Endothelial cell of hepatic sinusoid (primary cell): ENCODE measurements at regions not wholly inside any gene's neighbourhood (a gene's known extent, or its start where the extent isn't known, plus 50 kb on each side); places are given as distances from the start of the nearest gene placed in this dataset.

Experiments used
- in situ Hi-C: cut with HindIII; loops from 2 replicates; pipeline ENCODE4 v1.10.0; 2017; ENCODE audit warnings: low sequenced_read_pairs

DNA sequence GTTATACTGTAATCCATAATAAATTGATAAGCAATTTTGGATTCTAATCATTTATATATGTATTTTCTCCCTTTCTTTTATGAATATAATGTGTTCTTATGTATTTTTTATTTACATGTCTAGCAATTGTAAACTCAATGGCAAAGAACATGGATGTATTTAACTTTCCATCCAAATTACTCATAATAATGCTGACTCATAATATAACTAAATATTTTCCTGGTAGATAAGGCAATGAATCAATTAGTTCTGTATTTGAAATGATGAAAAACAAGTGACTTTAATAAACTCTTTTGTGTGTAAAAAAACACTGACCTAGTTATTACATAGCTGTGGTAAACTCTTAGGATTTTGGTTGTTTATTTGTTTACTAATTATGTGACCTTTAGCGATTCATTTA is 211.2 kb downstream of the DTHD1 start:
- in situ Hi-C loops, result no loop called here

DNA sequence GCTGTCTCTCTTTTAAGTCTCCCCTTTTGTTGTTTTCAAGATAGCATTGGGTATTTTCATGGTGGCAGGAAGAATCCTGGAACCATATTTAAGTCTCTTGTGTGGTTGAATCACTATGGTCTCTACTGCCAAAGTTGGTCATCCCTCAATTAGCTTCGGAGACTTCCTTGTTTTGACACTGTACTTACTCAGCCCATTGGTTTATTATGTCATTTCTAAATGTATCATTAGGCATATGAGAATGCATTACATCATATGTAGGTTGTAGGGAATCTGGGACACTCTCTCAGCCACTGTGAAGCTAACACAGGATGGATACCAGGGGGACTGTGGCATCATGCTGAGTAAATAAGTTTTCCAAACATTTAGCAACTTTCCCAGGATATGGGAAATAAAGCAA is 211.8 kb downstream of the DTHD1 start:
- in situ Hi-C loops, result no loop called here

DNA sequence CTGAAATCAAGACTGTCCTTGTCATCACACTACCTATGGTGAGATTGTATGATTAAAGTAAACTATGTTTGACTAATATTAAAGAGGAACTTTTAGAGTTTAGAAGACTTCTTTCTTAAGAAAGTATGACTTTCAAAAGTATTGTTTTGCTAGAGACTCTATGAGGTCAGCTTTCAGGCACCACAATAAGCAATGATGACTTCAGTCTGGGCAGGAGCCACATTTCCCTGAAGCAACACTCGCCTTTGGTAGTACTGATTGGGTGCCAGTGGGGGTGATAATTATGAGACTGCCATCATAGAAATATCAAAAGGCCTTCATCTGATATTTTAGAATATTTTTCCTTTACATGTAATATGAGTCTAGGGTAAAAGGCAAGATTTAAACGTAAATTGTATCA is 212.6 kb downstream of the DTHD1 start:
- in situ Hi-C loops, result no loop called here

GRCh38 chr4:36494747-36495146 is 213.3 kb downstream of the DTHD1 start:
- in situ Hi-C loops, result loop anchor here (5.0 kb wide), 1 partner anchor 37 kb away; no protein-coding TSS in a partner anchor

DNA sequence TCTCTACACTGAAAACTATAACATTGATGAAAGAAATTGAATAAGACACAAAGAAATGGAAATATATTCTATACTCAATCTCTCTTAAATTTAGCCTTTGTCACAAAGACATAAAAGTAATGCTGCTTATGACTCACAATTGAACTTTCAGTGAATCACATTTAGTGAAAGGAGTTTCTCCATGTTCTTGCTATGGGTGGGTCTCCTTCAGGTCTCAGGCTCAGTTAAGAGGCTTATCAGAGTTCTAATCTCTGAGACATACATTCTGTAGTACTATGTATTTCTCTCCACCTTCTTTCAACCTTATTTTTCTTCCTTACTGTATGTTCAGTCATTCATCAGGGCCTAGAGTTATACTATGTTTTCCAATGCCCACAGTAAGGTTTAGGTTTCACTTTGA is 220.9 kb downstream of the DTHD1 start:
- in situ Hi-C loops, result no loop called here

GRCh38 chr4:36508394-36508793 is 227.0 kb downstream of the DTHD1 start:
- in situ Hi-C loops, result no loop called here

DNA sequence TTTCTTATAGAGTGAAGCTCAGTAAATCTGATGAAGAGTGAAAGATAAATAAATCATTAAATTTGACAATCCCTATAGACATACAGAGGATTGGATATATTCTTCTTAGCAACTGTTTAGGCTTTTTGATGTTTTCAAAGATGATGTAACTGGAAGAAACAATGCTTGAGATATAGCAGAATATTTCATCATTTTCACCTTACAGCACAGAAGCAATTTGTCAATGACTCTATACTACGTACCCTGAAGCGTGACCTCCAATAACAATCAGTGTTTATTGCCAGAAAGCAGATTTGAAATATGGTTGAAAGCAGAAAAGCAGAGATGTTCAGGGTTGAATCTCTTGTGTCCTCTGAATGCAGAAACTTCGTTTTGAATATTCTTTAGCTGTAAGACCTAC is 228.4 kb downstream of the DTHD1 start:
- in situ Hi-C loops, result no loop called here

DNA sequence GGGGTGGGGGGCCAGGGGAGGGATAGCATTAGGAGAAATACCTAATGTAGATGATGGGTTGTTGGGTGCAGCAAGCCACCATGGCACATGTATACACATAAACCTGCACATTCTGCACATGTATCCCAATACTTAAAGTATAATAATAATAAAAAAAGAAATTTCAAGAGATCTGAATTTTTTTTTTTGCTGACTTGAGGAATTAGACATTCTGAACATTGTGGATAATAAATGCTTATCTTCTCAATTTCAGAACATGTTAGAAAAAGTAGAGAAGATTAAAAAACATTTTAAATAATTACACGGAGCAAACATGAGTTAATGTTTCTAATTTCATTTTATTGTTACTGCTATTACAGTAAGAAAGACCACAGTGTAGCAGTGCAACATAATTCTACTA is 230.4 kb downstream of the DTHD1 start:
- in situ Hi-C loops, result no loop called here

- in situ Hi-C loops, result no loop called here
These were observed 235.2 kb downstream of the DTHD1 start for GRCh38 chr4:36516522-36517095.

DNA sequence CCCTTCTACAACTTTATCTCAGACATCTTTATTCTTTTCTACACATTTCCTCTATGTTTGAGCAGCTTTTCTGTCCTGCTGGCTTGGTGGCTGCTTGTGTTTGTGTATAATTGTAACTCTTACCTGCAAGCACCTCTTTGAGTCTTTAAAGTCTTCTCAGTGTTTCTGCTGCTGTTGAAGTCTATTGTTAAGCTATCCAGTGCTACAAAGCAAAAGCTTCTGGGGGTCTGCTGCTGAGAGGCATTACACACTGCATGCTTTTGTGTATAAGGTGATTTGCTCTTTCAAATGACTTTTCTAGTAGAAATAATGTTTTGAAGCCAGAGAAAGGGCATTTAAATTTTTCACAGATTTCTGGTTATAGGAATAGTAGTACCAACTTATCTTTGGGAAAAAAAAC is 241.8 kb downstream of the DTHD1 start:
- in situ Hi-C loops, result no loop called here

DNA sequence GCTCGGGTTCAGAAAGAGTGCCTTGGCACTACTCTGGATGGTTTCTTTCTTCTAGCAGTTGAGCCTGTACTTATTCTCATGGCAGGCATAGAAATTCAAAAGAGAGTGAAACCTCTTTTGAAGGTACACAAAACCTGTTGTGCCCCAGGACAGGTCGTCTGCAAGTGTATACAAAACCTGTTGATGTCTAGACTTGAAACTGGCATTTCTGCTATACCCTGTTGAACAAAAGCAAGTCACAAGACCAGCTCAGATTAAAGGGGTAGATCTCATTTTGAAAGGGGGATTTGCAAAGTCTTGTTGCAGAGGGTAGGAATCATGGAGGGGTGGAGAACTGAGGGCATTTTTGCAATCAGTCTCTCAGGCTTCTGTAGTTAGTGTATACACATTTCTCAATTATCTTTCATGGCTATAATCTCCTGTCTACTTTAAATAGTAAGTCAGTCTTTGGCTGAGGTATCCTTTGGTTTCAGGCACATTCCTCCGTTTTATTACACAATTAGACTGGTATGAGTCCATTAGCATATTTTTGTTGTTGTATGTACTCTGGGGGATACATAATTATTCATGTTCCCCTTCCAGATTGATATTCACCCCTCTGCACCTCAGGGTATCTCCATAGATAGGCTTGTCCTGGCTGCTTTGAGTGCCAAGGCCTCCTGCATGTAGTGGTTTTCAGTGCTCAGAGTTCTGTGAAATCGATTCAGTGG is 251.4 kb downstream of the DTHD1 start:
- in situ Hi-C loops, result no loop called here

DNA sequence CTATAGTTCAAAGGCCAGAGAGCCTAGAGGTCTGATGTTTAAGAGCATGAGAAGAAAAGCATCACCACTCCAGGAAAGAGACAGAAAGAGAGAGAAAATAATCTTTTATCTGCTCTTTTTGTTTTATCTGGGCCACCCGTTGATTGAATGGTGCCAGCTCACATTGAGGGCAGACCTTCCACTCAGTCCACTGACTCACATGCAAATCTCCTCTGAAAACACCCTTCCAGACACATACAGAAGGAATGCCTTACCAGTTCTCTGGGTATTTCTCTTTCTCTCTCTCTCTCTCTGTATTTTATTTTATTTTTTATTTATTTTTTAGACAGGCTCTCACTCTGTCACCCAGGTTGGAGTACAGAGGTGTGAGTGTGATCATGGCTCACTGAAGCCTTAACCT is 252.5 kb downstream of the DTHD1 start:
- in situ Hi-C loops, result no loop called here

DNA sequence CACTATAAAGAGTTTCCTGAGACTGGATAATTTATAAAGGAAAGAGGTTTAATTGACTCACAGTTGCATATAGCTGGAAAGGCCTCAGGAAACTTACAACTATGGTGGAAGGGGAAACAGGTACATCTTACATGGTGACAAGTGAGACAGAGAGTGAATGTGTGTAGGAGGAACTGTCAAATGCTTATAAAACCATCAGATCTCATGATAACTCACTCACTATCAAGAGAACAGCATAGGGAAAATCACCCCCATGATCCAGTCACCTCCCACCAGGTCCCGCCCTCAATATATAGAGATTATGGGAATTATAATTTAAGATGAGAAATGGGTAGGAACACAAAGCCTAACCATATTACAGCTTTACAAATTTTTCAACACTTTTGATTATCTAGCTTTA is 266.0 kb downstream of the DTHD1 start:
- in situ Hi-C loops, result no loop called here

- in situ Hi-C loops, result no loop called here
These were observed 267.8 kb downstream of the DTHD1 start for GRCh38 chr4:36549252-36549651.

GRCh38 chr4:36549992-36550391 is 268.6 kb downstream of the DTHD1 start:
- in situ Hi-C loops, result no loop called here

DNA sequence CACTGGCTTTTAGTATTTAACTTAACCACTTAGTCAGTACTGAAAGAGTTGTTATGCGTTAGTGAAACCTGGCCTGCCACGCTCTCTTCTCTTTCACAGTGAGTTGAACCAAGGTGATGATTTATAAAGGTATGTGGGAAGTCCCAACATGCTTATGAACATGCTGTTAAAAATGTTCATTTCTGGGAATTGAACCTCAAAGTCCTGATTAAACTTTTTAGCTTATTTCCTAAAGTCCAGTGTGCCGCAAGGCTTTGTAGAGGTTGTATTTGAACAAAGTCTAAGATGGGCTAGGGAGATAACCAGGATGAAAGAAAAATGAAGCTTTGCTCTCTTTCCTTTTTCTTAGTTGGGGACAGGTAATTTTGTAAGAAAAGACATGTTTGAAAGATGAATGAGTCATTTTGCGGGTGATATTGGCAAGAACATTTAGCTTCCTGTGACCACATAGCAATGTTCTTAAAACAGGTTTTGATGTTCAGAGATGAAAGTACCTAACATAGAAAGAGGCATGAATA is 270.3 kb downstream of the DTHD1 start:
- in situ Hi-C loops, result no loop called here

GRCh38 chr4:36553029-36553428 is 271.6 kb downstream of the DTHD1 start:
- in situ Hi-C loops, result no loop called here

- in situ Hi-C loops, result no loop called here
These were observed 272.0 kb downstream of the DTHD1 start for GRCh38 chr4:36553453-36553852.

GRCh38 chr4:36556984-36557383 is 275.6 kb downstream of the DTHD1 start:
- in situ Hi-C loops, result no loop called here

- in situ Hi-C loops, result no loop called here
These were observed 287.2 kb downstream of the DTHD1 start for GRCh38 chr4:36568575-36568974.

GRCh38 chr4:36573441-36573840 is 292.0 kb downstream of the DTHD1 start:
- in situ Hi-C loops, result no loop called here

- in situ Hi-C loops, result no loop called here
These were observed 293.4 kb downstream of the DTHD1 start for GRCh38 chr4:36574816-36575215.

- in situ Hi-C loops, result no loop called here
These were observed 300.8 kb downstream of the DTHD1 start for GRCh38 chr4:36582198-36582597.
